Inferior parietal cortex (tissue), 1 donor: ENCODE measurements at regions not wholly inside any gene's neighbourhood (a gene's known extent, or its start where the extent isn't known, plus 50 kb on each side); places are given as distances from the start of the nearest gene placed in this dataset.
"Not testable (repeated sequence)": the region's sequence is repeated elsewhere in the genome, so short reads cannot be mapped to it uniquely, and the experiment has no call there.

ENCODE experiments used
- DNase-seq: peaks from one replicate; pipeline ENCODE4 v3.0.0-alpha.2; 2016; ENCODE audit errors: extremely low spot score

DNA sequence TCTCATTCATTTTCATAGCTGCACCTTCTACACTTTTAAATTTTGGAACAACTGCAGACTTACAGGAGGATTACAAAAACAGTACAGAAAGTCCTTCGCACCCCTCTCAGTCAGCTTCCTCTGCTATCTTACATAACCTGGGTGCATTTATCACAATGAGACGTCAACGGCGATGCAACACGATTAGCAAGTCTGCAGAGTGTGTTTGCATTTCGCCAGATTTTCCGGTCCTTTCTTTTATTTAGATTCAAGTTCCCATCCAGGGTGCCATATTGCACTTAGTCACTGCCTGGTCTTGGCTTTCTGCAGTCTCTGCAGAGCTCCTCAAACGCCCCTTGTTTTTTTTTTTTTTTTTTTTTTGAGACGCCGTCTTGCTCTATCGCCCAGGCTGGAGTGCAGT lies 85.9 kb downstream of the ASMT start:
- DNase-seq, result no peak

DNA sequence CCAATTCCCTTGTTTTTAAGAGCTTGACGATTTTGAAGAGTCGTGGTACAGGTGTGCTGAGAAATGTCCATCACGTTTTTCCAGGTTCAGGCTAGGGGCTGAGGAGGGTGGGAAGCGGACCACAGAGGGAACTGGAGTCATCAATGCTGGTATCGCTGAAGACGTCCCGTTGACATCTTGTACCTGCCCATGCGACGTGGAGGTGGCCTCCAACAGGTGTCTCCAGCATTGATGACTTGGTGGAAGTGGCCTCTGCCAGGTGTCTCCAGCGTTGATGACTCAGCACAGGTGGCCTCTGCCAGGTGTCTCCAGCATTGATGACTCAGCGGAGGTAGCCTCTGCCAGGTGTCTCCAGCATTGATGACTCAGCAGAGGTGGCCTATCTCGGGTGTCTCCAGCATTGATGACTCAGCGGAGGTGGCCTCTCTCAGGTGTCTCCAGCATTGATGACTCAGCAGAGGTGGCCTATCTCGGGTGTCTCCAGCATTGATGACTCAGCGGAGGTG lies 86.6 kb downstream of the ASMT start:
- not testable (repeated sequence) for DNase-seq

DNA sequence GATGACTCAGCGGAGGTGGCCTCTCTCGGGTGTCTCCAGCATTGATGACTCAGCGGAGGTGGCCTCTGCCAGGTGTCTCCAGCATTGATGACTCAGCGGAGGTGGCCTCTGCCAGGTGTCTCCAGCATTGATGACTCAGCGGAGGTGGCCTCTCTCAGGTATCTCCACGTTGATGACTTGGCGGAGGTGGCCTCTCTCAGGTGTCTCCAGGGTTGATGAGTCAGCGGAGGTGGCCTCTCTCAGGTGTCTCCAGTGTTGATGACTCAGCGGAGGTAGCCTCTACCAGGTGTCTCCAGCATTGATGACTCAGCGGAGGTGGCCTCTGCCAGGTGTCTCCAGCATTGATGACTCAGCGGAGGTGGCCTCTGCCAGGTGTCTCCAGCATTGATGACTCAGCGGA lies 87.3 kb downstream of the ASMT start:
- DNase-seq, result not testable (repeated sequence)

DNA sequence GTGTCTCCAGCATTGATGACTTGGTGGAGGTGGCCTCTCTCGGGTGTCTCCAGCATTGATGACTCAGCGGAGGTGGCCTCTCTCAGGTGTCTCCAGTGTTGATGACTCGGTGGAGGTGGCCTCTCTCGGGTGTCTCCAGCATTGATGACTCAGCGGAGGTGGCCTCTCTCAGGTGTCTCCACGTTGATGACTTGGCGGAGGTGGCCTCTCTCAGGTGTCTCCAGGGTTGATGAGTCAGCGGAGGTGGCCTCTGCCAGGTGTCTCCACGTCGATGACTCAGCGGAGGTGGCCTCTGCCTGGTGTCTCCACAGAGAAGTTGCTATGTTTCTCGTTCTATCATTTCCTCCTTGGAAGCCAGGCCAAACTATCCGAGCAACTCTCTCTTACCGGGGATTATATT lies 87.7 kb downstream of the ASMT start:
- DNase-seq, result not testable (repeated sequence)

DNA sequence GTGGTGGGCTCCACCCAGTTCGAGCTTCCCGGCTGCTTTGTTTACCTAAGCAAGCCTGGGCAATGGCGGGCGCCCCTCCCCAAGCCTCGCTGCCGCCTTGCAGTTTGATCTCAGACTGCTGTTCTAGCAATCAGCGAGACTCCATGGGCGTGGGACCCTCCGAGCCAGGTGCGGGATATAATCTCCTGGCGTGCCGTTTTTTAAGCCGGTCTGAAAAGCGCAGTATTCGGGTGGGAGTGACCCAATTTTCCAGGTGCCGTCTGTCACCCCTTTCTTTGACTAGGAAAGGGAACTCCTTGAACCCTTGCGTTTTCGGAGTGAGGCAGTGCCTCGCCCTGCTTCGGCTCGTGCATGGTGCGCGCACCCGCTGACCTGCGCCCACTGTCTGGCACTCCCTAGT lies 94.4 kb downstream of the ASMT start:
- DNase-seq, result not testable (repeated sequence)

DNA sequence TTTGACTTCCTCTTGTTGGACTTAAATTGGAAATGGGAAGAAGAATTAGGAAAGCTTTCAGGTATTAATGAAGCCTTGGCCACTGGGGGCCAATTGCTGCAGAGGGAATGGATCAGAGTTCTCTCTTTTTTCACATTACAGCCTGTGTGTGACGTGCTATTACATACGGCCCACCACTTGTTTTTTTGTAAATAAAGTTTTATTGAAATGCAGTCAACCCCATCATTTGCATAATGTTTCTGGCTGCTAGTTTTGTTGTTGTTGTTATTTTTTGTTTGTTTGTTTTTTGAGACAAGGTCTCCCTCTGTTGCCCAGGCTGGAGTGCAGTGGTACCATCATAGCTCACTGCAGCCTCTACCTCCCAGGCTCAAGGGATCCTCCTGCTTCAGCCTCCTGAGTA lies 98.4 kb downstream of the ASMT start:
- no peak for DNase-seq

DNA sequence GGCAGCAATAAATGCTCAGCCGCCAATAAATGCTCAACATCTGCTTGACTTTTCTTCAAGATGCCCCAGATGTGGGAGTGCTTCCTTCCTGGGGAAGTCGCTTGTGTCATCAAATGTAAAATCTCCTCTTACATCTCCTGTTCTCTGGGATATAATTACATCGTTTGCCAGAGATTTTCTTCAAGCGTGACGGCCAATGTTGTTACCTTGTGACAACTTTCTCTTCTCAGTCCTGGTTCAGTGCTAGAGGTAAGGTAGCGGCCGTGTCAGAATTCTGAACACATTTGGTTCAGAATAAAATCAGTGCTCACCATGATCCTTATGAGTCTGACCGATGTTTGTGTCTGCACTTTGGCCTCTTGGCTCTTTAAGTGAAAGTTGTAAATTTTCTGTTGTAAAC lies 102.5 kb downstream of the ASMT start:
- no peak for DNase-seq

DNA sequence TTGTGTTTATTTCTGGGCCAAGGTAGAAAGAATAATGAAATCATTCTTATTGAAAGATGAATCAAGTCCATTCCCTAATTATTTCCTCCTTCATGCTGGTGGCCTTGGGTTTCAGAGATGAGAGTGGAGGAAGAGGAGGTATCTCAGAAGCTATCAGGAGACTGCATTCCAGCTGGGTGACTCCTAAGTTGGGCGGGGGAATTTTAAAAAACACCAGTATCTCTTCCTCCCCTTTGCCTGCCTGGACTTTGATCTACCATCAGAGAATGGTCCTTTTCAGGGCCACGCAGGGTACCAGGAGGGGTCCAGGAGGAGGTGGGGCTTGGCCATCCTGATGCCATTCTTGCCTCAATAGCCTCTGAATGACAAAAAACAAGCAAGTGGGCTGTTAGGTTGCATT lies 104.4 kb downstream of the ASMT start:
- DNase-seq, result no peak

DNA sequence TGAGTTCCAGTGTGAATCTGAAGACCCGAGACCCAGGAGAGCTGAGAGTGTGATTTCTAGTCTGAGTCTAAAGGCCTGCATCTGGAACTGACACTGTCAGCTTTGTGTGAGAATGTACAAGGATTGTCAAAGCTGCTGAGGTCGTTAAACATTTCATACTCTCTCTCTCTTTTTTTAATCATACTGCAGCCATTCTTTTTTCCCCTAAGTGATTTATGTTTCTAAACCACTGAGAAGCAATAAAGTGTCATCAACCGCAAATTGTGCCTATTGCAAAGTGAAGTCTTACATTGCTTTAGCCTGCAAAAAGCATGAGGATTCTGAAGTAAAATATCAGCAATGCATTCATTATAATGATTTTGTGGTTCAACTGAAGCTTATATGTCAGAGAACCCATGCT lies 106.0 kb downstream of the ASMT start:
- no peak for DNase-seq

DNA sequence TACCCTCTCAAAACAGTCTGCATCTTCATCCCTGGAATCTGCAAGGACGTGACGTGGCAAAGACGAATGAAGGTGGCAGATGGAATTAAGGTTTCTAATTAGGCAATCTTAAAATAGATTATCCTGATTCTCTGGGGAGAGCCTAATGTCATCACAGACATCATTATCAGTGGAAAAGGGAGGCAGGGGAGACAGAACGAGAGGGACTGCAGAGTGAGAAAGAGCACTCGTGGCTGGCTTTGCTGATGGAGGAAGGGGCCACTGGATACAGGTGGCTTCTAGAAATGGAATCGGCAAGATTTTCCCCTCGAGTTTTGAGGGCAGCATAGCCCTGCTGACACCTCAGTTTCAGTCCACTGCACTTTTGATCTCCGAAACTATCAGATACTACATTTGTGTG lies 110.6 kb downstream of the ASMT start:
- no peak for DNase-seq

DNA sequence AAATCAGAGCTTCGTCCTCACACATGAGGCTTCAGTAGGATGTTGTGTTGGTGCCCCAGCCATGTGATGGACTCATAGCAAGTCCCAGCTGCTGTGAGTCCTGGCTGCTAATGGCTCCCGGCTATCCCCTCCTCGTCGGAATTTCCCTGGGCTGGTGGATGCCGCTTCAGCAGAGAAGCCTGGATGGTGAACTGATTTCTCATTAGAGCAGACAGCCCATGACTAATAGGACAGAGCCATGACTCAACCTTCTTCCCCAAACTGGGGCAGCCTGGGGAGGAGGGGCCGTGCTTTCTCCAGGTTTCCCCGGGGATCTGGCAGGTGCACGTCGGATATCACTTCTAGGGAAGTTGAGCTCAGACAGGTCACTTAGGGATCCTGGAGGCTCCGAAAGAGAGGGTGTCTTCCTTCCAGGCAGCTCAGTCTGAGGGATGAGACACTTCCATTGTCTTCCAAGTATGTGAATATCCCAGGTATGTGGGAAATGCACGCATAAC lies 112.7 kb downstream of the ASMT start:
- DNase-seq, result no peak

DNA sequence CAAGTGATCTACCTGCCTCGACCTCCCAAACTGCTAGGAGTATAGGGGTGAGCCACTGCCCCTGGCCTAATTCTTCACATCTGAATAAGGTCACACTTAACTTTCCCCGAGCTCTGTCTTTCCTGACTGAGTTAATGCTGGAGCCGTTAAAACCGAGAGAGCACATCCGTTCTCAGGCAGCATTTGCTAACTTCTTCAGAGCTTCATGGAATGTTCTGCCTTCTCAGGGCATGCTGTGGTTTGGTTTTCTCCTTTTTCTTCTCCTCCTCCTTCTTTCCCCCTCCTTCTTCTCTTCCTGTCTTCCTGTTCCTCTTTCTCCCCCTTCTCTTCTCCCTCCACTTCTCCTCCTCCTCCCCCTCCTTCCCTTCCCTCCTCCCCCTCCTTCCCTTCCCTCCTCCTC lies 119.9 kb downstream of the ASMT start:
- no peak for DNase-seq

DNA sequence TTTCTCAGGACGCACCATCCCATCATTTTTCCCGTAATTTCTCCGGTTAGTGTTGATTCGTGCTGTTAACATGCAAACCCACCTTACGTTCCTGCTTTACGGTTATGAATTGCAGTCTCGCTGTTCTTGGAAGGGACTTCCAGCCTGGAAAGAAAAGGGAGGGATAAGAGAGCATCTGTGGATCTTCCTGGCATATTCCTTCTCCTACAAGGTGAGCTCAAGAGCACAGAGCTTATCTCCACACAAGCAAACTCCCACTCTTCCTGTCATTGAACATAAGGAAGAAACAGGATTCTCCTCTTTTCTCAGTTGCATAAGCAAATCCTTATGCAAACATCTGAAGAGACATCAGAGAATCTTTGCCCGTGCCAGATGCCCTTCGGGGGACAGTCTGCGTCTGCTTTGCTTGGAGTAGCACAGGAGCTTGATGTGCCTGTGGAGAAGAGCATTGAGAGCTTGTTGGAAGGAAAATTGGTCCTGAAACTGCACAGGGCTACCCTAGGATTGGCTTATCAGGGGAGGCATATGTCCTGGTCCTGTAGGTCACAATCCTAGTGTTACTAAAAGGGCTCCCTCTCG lies 127.0 kb downstream of the ASMT start:
- peak; percentile 22 for DNase-seq

DNA sequence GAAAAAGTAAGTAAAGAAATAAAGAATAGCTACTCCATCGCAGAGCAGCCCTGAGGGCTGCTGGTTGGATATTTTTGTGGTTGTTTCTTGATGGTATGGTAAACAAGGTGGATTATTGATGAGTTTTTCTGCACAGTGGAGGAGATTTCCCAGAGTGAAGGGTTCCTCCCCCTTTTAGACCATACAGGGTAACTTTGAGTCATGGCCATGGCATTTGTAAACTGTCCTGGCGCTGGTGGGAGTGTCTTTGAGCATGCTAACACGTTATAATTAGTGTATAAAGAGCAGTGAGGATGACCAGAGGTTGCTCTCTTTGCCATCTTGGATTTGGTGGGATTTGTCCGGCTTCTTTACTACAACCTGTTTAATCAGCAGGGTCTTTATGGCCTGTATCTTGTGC lies 128.2 kb downstream of the ASMT start:
- no peak for DNase-seq

DNA sequence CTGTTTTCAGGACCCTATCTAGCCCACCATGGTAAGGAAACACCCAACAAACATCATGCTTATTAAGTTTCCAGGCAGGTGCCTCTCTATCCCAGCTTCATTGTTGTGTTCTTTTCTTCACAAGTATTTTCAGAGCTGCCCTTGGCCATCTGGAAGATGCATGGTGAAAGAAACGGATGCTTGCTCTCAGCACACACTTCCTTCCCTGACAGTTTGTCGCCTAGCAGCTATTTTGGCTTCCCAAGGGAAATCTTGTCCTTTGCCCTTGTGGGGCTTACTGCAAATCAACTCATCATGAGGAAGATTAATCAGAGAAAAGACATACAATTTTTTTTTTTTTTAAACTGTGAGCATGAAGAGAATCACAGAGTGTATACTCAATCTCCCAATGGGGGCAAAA lies 128.8 kb downstream of the ASMT start:
- no peak for DNase-seq

DNA sequence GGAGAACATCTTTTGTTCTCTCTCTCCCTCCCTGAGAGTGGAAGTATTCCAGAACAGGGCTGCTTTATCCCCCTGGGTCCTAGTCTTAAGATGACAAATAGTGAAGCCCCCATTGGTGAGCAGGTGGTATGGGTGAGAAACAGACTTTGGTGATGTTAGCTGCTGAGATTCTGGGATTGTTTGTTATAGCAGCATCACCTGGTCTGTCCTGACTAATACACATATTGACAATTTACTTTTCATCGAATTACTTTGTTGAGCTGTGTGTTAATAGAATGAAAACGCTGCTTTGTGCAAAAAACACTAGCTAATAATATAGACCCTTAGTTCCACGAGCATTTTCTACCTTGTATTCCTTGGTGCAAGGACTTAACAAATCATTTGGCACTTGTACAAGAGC lies 133.5 kb downstream of the ASMT start:
- no peak for DNase-seq

DNA sequence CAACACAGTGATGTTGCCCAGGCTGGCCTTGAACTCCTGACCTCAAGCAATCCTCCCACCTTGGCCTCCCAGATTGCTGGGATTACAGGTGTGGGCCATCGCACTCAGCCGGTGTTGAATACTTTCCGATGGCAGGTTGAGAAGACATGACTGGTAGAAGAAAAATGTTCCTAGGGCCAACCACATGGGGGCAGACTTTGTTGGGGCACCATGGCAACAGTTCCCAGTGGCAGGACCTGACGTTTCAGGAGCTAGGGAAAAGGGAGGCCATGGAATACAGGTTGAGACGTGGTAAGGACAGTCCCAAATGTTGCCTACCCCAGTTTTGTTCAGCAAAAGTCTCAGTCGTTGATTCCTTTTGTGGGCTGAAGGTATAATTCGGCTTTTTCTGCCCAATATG lies 134.6 kb downstream of the ASMT start:
- no peak for DNase-seq

DNA sequence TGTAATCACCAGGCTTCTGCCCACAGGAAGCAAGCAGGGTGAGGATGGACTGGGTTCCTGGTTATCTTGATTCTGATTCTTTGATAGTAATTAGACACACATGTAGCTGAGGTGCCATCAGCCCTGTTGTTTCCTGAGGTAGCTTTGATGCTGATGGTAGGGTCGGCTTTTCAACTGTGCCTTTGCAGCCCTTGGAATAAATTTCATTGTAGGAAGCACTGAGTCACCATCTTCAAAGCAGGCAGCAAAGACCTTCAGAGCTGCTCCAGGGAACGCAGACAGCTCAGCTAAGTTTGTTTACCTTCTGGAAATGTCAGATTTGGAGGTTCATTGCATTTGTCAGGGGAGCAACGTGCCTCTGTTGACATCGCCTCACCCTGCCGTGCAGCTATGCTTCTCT lies 135.4 kb downstream of the ASMT start:
- DNase-seq, result peak; percentile 9

DNA sequence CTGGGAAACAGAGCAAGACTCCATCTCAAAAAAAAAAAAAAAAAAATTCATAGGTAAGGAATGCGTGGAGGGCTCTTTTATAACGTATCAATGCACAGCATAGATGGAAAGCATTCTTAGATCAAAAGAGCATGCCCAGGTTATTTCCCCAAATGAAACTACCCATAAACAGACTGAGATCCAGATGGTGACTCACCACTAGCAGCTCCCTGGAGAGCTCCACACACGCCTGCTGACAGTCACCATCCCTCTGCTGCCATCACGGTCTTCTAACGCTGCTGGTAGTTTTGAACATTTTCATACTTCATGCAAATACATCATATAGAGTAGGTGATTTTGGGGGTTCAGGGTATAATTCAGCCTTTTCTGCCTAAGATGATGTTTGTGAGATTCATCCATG lies 136.9 kb downstream of the ASMT start:
- no peak for DNase-seq

DNA sequence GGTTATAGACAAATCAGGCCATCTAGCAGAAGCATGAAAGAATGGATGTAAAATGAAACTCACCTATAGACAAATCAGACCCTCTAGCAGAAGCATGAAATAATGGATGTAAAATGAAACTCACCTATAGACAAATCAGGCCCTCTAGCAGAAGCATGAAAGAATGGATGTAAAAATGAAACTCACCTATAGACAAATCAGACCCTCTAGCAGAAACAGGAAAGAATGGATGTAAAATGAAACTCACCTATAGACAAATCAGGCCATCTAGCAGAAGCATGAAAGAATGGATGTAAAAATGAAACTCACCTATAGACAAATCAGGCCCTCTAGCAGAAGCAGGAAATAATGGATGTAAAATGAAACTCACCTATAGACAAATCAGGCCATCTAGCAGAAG lies 137.9 kb downstream of the ASMT start:
- DNase-seq, result not testable (repeated sequence)

DNA sequence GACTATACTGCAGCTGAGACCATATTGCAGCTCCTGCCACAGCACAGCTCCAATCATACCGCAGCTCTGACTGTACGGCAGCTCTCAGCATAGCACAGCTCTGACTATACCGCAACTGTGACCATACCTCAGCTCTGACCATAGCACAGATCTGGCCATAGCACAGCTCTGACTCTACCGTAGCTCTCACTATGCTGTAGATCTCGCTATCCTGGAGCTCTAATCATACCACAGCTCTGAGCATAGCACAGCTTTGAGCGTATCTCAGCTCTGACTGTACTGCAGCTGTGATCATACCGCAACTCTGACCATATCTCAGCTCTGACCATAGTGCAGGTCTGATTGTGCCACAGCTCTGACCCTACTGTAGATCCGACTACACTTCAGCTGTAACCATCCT lies 139.2 kb downstream of the ASMT start:
- DNase-seq, result no peak

DNA sequence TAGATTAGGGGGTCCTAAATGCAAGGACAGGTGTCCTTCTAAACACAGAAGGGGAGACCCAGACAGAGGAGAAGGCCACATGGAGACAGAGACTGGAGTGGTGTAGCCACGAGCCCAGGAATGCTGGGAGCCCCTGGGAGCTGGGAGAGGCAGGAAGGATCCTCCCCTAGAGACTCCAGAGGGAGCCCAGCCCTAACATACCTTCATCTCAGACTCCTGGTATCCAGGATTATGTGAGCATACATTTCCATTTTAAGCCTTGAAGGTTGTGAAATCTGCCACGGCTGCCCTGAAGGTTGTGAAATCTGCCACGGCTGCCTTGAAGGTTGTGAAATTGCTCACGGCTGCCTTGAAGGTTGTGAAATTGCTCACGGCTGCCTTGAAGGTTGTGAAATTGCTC lies 148.4 kb downstream of the ASMT start:
- no peak for DNase-seq

DNA sequence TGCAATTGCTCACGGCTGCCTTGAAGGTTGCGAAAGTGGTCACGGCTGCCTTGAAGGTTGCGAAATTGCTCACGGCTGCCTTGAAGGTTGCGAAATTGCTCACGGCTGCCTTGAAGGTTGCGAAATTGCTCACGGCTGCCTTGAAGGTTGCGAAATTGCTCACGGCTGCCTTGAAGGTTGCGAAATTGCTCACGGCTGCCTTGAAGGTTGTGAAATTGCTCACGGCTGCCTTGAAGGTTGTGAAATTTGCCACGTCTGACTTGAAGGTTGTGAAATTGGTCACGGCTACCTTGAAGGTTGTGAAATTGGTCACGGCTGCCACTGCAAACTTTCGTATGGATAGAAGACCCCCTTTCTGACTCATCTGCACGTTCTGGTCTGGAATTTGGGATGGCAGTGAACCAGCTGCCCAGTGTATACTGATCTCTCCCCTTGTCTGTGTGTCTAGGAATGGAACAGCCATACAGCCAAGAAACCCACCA lies 150.1 kb downstream of the ASMT start:
- not testable (repeated sequence) for DNase-seq

DNA sequence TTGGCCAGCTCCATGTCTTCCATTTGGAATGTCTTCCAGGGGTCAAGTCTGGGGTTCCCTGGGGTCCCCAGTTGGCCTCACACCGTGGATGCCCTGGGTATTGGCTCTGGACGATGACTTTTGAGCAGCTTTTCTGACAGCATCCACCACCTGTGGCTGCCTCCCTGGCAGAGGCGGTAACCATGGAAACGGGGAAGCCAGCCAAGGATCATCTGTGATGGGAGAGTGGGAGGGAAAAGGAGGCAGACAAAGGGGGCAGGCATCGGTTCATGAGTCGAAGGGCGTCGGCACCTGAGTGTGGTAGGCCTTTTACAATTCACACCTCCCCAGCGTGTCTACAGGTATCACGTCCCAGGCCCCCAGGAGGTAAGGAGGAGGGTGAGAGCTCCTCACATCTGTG lies 152.2 kb downstream of the ASMT start:
- no peak for DNase-seq
